ENCODE measurements at regions not wholly inside any gene's neighbourhood (a gene's known extent, or its start where the extent isn't known, plus 50 kb on each side); places are given as distances from the start of the nearest gene placed in this dataset.

DNA sequence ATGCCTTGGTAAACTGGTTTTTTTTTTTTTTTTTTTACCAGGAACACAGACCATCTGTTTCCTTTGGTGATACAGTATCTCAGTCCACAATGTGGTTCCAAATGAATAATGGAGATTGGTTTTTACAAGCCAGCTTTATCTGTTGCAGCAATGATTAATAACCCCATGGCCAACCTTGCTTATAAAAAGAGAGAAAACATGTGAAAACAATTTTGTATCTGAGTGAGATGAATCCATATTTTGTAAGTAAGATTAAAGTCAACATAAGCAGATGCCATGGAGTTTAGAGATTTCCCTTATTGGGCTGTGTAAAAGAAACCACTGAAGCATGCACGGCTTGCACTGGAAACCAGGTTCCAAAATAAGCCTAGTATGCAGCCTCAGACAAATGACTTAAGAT is 108.6 kb upstream of the CNTNAP5 start:
- H3K27me3 Mint-ChIP-seq (ENCODE audit: low read depth, unreplicated experiment) = no peaks in the 10 kb centered on the region
- H3K9ac ChIP-seq (ENCODE audit: low read length) = no peak overlapping the region
- no peaks in the 10 kb centered on the region for H3K9me3 Mint-ChIP-seq (ENCODE audit: unreplicated experiment)
- no peaks in the 10 kb centered on the region for H3K36me3 Mint-ChIP-seq (ENCODE audit: low read depth, unreplicated experiment)
- H3K4me3 ChIP-seq (ENCODE audit: insufficient read depth, low read depth, low read length) = no peak overlapping the region
- H4K20me1 ChIP-seq (ENCODE audit: insufficient read depth, low read length) = no peaks in the 10 kb centered on the region
- H3K36me3 ChIP-seq (ENCODE audit: insufficient read depth, low read length) = no peaks in the 10 kb centered on the region
- peaks cover 3% of the 10 kb centered on the region for H3K9me3 ChIP-seq (ENCODE audit: insufficient read depth, low read depth, low read length)
- FAIRE-seq (no peak), DNase-seq (ENCODE audit: low read depth) (no peak)
- no peak overlapping the region for H3K4me3 Mint-ChIP-seq (ENCODE audit: unreplicated experiment)
- no peak overlapping the region for H3K27ac ChIP-seq (ENCODE audit: low read depth, low read length)
- H3K27ac Mint-ChIP-seq (ENCODE audit: unreplicated experiment) = no peak overlapping the region
- TF ChIP-seq, protein P1, sequence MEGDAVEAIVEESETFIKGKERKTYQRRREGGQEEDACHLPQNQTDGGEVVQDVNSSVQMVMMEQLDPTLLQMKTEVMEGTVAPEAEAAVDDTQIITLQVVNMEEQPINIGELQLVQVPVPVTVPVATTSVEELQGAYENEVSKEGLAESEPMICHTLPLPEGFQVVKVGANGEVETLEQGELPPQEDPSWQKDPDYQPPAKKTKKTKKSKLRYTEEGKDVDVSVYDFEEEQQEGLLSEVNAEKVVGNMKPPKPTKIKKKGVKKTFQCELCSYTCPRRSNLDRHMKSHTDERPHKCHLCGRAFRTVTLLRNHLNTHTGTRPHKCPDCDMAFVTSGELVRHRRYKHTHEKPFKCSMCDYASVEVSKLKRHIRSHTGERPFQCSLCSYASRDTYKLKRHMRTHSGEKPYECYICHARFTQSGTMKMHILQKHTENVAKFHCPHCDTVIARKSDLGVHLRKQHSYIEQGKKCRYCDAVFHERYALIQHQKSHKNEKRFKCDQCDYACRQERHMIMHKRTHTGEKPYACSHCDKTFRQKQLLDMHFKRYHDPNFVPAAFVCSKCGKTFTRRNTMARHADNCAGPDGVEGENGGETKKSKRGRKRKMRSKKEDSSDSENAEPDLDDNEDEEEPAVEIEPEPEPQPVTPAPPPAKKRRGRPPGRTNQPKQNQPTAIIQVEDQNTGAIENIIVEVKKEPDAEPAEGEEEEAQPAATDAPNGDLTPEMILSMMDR (IDR thresholded peaks at IDR 0.05; ENCODE audit: insufficient read depth, low read depth, low read length) = no peak
- no peak for TF ChIP-seq EZH2 (IDR thresholded peaks at IDR 0.05; ENCODE audit: insufficient read depth, low read length)
- H3K27me3 ChIP-seq (ENCODE audit: insufficient read depth, low read length) = no peaks in the 10 kb centered on the region
- H3K4me1 ChIP-seq (ENCODE audit: insufficient read depth, low read length) = no peaks in the 10 kb centered on the region
- peaks cover 2% of the 10 kb centered on the region for H3K4me1 Mint-ChIP-seq (ENCODE audit: low read depth, unreplicated experiment)
- no peak overlapping the region for H3K4me2 ChIP-seq (ENCODE audit: low read length)
- no peaks in the 10 kb centered on the region for H3K79me2 ChIP-seq (ENCODE audit: insufficient read depth, low read length)
- no peak overlapping the region for H2AFZ ChIP-seq (ENCODE audit: low read depth, low read length)

- no peaks in the 10 kb centered on the region for H3K4me1 ChIP-seq (ENCODE audit: insufficient read depth, low read length)
- Mint-ChIP-seq H3K4me1 (ENCODE audit: low read depth, unreplicated experiment) (peaks cover 2% of the 10 kb centered on the region), H3K27ac (ENCODE audit: unreplicated experiment) (no peak overlapping the region), H3K27me3 (ENCODE audit: low read depth, unreplicated experiment) (no peaks in the 10 kb centered on the region), H3K4me3 (ENCODE audit: unreplicated experiment) (no peak overlapping the region), H3K9me3 (ENCODE audit: unreplicated experiment) (no peaks in the 10 kb centered on the region), H3K36me3 (ENCODE audit: low read depth, unreplicated experiment) (no peaks in the 10 kb centered on the region)
- no peaks in the 10 kb centered on the region for H3K79me2 ChIP-seq (ENCODE audit: insufficient read depth, low read length)
- TF ChIP-seq EZH2 (IDR thresholded peaks at IDR 0.05; ENCODE audit: insufficient read depth, low read length) = no peak
- TF ChIP-seq, protein P1 (IDR thresholded peaks at IDR 0.05; ENCODE audit: insufficient read depth, low read depth, low read length) = no peak
- no peak overlapping the region for H2AFZ ChIP-seq (ENCODE audit: low read depth, low read length)
- no peaks in the 10 kb centered on the region for H3K27me3 ChIP-seq (ENCODE audit: insufficient read depth, low read length)
- H3K4me2 ChIP-seq (ENCODE audit: low read length) = no peak overlapping the region
- no peak for DNase-seq (ENCODE audit: low read depth)
- no peak for FAIRE-seq
- no peak overlapping the region for H3K9ac ChIP-seq (ENCODE audit: low read length)
- no peaks in the 10 kb centered on the region for H4K20me1 ChIP-seq (ENCODE audit: insufficient read depth, low read length)
- no peak overlapping the region for H3K4me3 ChIP-seq (ENCODE audit: insufficient read depth, low read depth, low read length)
- no peaks in the 10 kb centered on the region for H3K36me3 ChIP-seq (ENCODE audit: insufficient read depth, low read length)
- no peak overlapping the region for H3K27ac ChIP-seq (ENCODE audit: low read depth, low read length)
- H3K9me3 ChIP-seq (ENCODE audit: insufficient read depth, low read depth, low read length) = peaks cover 3% of the 10 kb centered on the region
Measured at GRCh38 chr2:123917241-123917640, 107.8 kb upstream of the CNTNAP5 start.

DNA sequence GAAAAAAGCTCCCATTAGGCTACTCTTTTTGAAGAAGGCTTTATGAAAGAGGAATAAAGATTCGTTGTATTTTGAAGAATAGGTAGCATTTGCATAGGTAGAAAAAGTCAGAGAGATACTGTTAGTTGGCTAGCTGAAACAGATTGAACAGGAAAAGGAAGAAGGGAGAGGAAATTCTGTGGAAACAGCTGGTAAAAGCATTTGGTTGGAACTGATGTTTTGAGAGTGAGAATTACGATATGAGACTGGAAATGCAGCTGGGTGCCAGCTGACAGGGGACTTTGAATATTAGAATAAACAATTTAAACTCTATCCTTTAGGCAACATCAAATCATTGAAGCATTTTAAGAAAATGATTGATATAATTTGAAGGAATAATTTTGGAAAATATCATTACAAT is 96.7 kb upstream of the CNTNAP5 start:
- no peak overlapping the region for H3K27ac Mint-ChIP-seq (ENCODE audit: unreplicated experiment)
- DNase-seq (ENCODE audit: low read depth) = no peak
- peaks cover 3% of the 10 kb centered on the region for H3K4me1 Mint-ChIP-seq (ENCODE audit: low read depth, unreplicated experiment)
- no peak for FAIRE-seq
- Histone ChIP-seq H3K9ac (ENCODE audit: low read length) (no peak overlapping the region), H3K79me2 (ENCODE audit: insufficient read depth, low read length) (no peaks in the 10 kb centered on the region), H2AFZ (ENCODE audit: low read depth, low read length) (no peak overlapping the region), H3K4me2 (ENCODE audit: low read length) (no peak overlapping the region), H3K36me3 (ENCODE audit: insufficient read depth, low read length) (no peaks in the 10 kb centered on the region), H3K4me1 (ENCODE audit: insufficient read depth, low read length) (no peaks in the 10 kb centered on the region), H3K9me3 (ENCODE audit: insufficient read depth, low read depth, low read length) (peaks cover 5% of the 10 kb centered on the region), H3K27me3 (ENCODE audit: insufficient read depth, low read length) (no peaks in the 10 kb centered on the region), H3K27ac (ENCODE audit: low read depth, low read length) (no peak overlapping the region), H3K4me3 (ENCODE audit: insufficient read depth, low read depth, low read length) (no peak overlapping the region), H4K20me1 (ENCODE audit: insufficient read depth, low read length) (no peaks in the 10 kb centered on the region)
- TF ChIP-seq EZH2 (IDR thresholded peaks at IDR 0.05; ENCODE audit: insufficient read depth, low read length) = no peak
- TF ChIP-seq, protein P1 (IDR thresholded peaks at IDR 0.05; ENCODE audit: insufficient read depth, low read depth, low read length) = no peak
- no peaks in the 10 kb centered on the region for H3K27me3 Mint-ChIP-seq (ENCODE audit: low read depth, unreplicated experiment)
- H3K4me3 Mint-ChIP-seq (ENCODE audit: unreplicated experiment) = no peak overlapping the region
- peaks cover 6% of the 10 kb centered on the region for H3K9me3 Mint-ChIP-seq (ENCODE audit: unreplicated experiment)
- no peaks in the 10 kb centered on the region for H3K36me3 Mint-ChIP-seq (ENCODE audit: low read depth, unreplicated experiment)
